Endothelial cell of umbilical vein (primary cell): ENCODE measurements at regions not wholly inside any gene's neighbourhood (a gene's known extent, or its start where the extent isn't known, plus 50 kb on each side); places are given as distances from the start of the nearest gene placed in this dataset.

ENCODE experiments used
- EZH2 ChIP-seq: IDR thresholded peaks from 2 replicates; pipeline ENCODE4 v1.6.1; 2012; ENCODE audit warnings: borderline replicate concordance, low read depth, mild to moderate bottlenecking, moderate library complexity, low read length, inconsistent platforms; ENCODE audit not compliant: severe bottlenecking
- FOS ChIP-seq: IDR thresholded peaks from 2 replicates; pipeline ENCODE4 v1.6.1; 2011; ENCODE audit warnings: mild to moderate bottlenecking, low read length, moderate library complexity, borderline replicate concordance; ENCODE audit not compliant: insufficient read depth
- MYC ChIP-seq: IDR thresholded peaks from one replicate; pipeline ENCODE4 v1.6.1; 2011; ENCODE audit warnings: mild to moderate bottlenecking, low read depth, low read length
- POLR2A ChIP-seq: IDR thresholded peaks from 2 replicates; pipeline ENCODE4 v1.6.1; 2012; ENCODE audit warnings: low read depth, mild to moderate bottlenecking, control low read depth, low read length
- POLR2AphosphoS5 ChIP-seq: IDR thresholded peaks from 2 replicates; pipeline ENCODE4 v1.6.1; 2012; ENCODE audit warnings: low read depth, mild to moderate bottlenecking, control low read depth, low read length, moderate library complexity; ENCODE audit not compliant: insufficient read depth
- TF ChIP-seq, protein P1 (sequence below), 2 donors: IDR thresholded peaks; 1 replicate in 1 of 2; 2 replicates in 1 of 2; pipeline ENCODE4 v1.5.1; 2011; ENCODE audit warnings: low read length in 2 of 2, mild to moderate bottlenecking in 2 of 2, moderate library complexity in 2 of 2, control low read depth in 1 of 2, inconsistent platforms in 1 of 2, low read depth in 1 of 2; ENCODE audit not compliant: insufficient read depth in 1 of 2; ENCODE audit errors: extremely low read depth in 1 of 2
- TF ChIP-seq, protein P2 (sequence below): IDR thresholded peaks from 2 replicates; pipeline ENCODE4 v1.6.1; 2011; ENCODE audit not compliant: insufficient read depth, insufficient read length

- TF ChIP-seq POLR2A, result no peak
- TF ChIP-seq, protein P1, sequence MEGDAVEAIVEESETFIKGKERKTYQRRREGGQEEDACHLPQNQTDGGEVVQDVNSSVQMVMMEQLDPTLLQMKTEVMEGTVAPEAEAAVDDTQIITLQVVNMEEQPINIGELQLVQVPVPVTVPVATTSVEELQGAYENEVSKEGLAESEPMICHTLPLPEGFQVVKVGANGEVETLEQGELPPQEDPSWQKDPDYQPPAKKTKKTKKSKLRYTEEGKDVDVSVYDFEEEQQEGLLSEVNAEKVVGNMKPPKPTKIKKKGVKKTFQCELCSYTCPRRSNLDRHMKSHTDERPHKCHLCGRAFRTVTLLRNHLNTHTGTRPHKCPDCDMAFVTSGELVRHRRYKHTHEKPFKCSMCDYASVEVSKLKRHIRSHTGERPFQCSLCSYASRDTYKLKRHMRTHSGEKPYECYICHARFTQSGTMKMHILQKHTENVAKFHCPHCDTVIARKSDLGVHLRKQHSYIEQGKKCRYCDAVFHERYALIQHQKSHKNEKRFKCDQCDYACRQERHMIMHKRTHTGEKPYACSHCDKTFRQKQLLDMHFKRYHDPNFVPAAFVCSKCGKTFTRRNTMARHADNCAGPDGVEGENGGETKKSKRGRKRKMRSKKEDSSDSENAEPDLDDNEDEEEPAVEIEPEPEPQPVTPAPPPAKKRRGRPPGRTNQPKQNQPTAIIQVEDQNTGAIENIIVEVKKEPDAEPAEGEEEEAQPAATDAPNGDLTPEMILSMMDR (IDR thresholded peaks at IDR 0.05; ENCODE audit: extremely low read depth in 1 of 2, insufficient read depth in 1 of 2, low read depth in 1 of 2, low read length in 2 of 2), result no peak
- TF ChIP-seq POLR2AphosphoS5, result no peak
- TF ChIP-seq MYC, result no peak
- TF ChIP-seq, protein P2, sequence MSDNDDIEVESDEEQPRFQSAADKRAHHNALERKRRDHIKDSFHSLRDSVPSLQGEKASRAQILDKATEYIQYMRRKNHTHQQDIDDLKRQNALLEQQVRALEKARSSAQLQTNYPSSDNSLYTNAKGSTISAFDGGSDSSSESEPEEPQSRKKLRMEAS, result no peak
- no peak for TF ChIP-seq EZH2
- no peak for TF ChIP-seq FOS
These were observed 72.5 kb upstream of the IGSF21 start for GRCh38 chr1:18035145-18035544.
